SU-DHL-6 (cell line): ENCODE measurements at regions not wholly inside any gene's neighbourhood (a gene's known extent, or its start where the extent isn't known, plus 50 kb on each side); places are given as distances from the start of the nearest gene placed in this dataset.

Experiments
- H2AFZ ChIP-seq: fragments of 200-600 bp; sonication (generic); 2 replicates; pipeline ENCODE4 v1.6.1; 2014; ENCODE audit warnings: low read depth, mild to moderate bottlenecking, moderate library complexity, mixed read lengths, antibody characterized with exemption, low read length; ENCODE audit not compliant: severe bottlenecking
- H3F3A ChIP-seq: fragments of 200-600 bp; shearing (Covaris generic); 2 replicates; pipeline ENCODE4 v1.6.0; 2016; ENCODE audit warnings: antibody characterized with exemption, mild to moderate bottlenecking; ENCODE audit not compliant: insufficient read depth
- H3K27ac ChIP-seq: fragments of 200-600 bp; sonication (generic); 2 replicates; pipeline ENCODE4 v1.5.1; 2016; ENCODE audit warnings: low read depth, mild to moderate bottlenecking, low read length, moderate library complexity, mixed read lengths
- H3K27me3 ChIP-seq: fragments of 200-600 bp; sonication (generic), shearing (Covaris generic); 2 replicates; pipeline ENCODE4 v1.6.0; 2014; ENCODE audit warnings: mild to moderate bottlenecking, low read length
- H3K36me3 ChIP-seq: fragments of 200-600 bp; sonication (generic); 2 replicates; pipeline ENCODE4 v1.6.1; 2014; ENCODE audit warnings: mild to moderate bottlenecking, low read length, mixed read lengths
- H3K4me2 ChIP-seq: fragments of 300-600, 200-600 bp; shearing (Covaris generic), sonication (generic); 2 replicates; pipeline ENCODE4 v1.6.0; 2014; ENCODE audit warnings: low read length, low read depth, mild to moderate bottlenecking; ENCODE audit not compliant: poor library complexity, severe bottlenecking
- H3K4me3 ChIP-seq: fragments of 200-600 bp; sonication (generic); 2 replicates; pipeline ENCODE4 v1.5.1; 2014; ENCODE audit warnings: antibody characterized with exemption, low read length, mild to moderate bottlenecking, mixed read lengths; ENCODE audit not compliant: insufficient read depth, poor library complexity, severe bottlenecking
- H3K79me2 ChIP-seq: fragments of 200-600 bp; sonication (generic); 2 replicates; pipeline ENCODE4 v1.6.1; 2014; ENCODE audit warnings: mild to moderate bottlenecking, low read length, moderate library complexity; ENCODE audit not compliant: insufficient read depth
- H3K9ac ChIP-seq: fragments of 200-600 bp; sonication (generic); 2 replicates; pipeline ENCODE4 v1.7.0; 2014; ENCODE audit warnings: mild to moderate bottlenecking, low read length
- H3K9me2 ChIP-seq: fragments of 200-600 bp; sonication (generic); replicated peaks from 2 replicates; pipeline ENCODE4 v1.6.1; 2014; ENCODE audit warnings: low read length; ENCODE audit not compliant: insufficient read depth
- H3K9me3 ChIP-seq: fragments of 200-600 bp; sonication (generic); 2 replicates; pipeline ENCODE4 v1.6.1; 2014; ENCODE audit warnings: low read length, mixed read lengths; ENCODE audit not compliant: insufficient read depth
- H4K20me1 ChIP-seq: fragments of 200-600 bp; sonication (generic); 2 replicates; pipeline ENCODE4 v1.6.1; 2014; ENCODE audit warnings: low read depth, mild to moderate bottlenecking, antibody characterized with exemption, low read length, moderate library complexity, mixed read lengths
- CTCF ChIP-seq: fragments of 200-600 bp; sonication (generic); IDR thresholded peaks from one replicate; pipeline ENCODE4 v1.5.1; 2017; ENCODE audit warnings: antibody characterized with exemption, mild to moderate bottlenecking, low read length, moderate library complexity; ENCODE audit not compliant: insufficient read depth, poor library complexity, severe bottlenecking
- EZH2phosphoT487 ChIP-seq: fragments of 200-600 bp; sonication (generic), shearing (Covaris generic); conservative IDR thresholded peaks from 2 replicates; pipeline ENCODE4 v1.6.1; 2018; ENCODE audit warnings: mild to moderate bottlenecking, antibody characterized with exemption, low read length, moderate library complexity, mixed read lengths

- no peaks in the 10 kb centered on the region for H3K9me3 ChIP-seq
- no peaks in the 10 kb centered on the region for H3K79me2 ChIP-seq
- no peaks in the 10 kb centered on the region for H3K36me3 ChIP-seq
- no peak overlapping the region for H3K4me2 ChIP-seq
- H3F3A ChIP-seq, result no peaks in the 10 kb centered on the region
- H3K4me3 ChIP-seq, result no peak overlapping the region
- no peak overlapping the region for H2AFZ ChIP-seq
- no peaks in the 10 kb centered on the region for H3K27me3 ChIP-seq
- TF ChIP-seq EZH2phosphoT487, result no peak
- TF ChIP-seq CTCF, result no peak
- H4K20me1 ChIP-seq, result no peaks in the 10 kb centered on the region
- H3K27ac ChIP-seq, result no peak overlapping the region
- no peaks in the 10 kb centered on the region for H3K9me2 ChIP-seq
- no peak overlapping the region for H3K9ac ChIP-seq
Measured at GRCh38 chr7:110372685-110373084, 718.2 kb upstream of the LRRN3 start.

DNA sequence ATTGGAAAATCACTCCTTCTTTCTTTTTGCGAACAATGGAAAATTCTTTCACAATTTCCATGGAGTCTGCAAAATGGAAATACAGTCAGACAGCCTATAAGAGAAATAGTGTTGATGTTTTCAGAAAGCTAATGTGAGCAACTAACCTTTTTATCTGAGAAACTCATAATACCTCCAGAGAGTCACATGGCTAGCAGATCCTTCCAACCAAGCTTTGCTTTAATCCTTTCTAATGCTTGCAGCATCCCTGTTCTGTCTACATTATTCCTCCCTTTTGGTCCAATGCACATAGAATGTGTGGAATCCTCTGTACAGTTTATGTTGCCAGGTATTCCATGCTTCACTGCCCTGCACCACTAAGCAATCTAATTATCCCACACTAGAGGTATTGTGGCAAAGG, 717.5 kb upstream of the LRRN3 start:
- no peak for TF ChIP-seq CTCF
- no peak for TF ChIP-seq EZH2phosphoT487
- no peaks in the 10 kb centered on the region for H3F3A ChIP-seq
- H3K9ac ChIP-seq, result no peak overlapping the region
- H3K36me3 ChIP-seq, result no peaks in the 10 kb centered on the region
- no peak overlapping the region for H3K4me3 ChIP-seq
- H2AFZ ChIP-seq, result no peak overlapping the region
- H3K27me3 ChIP-seq, result no peaks in the 10 kb centered on the region
- no peaks in the 10 kb centered on the region for H4K20me1 ChIP-seq
- no peak overlapping the region for H3K4me2 ChIP-seq
- no peaks in the 10 kb centered on the region for H3K79me2 ChIP-seq
- no peaks in the 10 kb centered on the region for H3K9me2 ChIP-seq
- H3K27ac ChIP-seq, result no peak overlapping the region
- H3K9me3 ChIP-seq, result no peaks in the 10 kb centered on the region

DNA sequence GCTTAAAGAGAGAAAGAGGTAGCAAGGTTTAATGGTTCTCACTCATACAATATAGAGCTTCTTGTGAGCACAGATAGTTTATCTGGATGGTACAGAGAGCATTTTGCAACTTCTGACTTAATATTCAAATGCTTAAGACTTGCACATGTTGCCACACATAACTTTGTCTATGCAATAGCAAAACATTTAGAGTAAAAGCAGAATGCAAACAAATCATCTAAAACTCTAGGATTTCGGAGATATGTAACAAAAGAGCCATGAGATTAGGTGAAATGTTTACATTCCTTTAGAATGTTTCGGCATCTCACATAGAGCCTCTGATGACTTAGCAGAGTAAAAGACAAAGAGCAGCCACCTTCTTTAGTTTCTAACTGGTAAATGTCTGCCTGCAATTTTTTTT, 717.1 kb upstream of the LRRN3 start:
- Histone ChIP-seq H3K9ac (no peak overlapping the region), H3K27ac (no peak overlapping the region), H3K4me3 (no peak overlapping the region), H3K27me3 (no peaks in the 10 kb centered on the region), H2AFZ (no peak overlapping the region), H3K9me3 (no peaks in the 10 kb centered on the region), H3K9me2 (no peaks in the 10 kb centered on the region), H3K79me2 (no peaks in the 10 kb centered on the region), H4K20me1 (no peaks in the 10 kb centered on the region), H3K36me3 (no peaks in the 10 kb centered on the region), H3F3A (no peaks in the 10 kb centered on the region), H3K4me2 (no peak overlapping the region)
- TF ChIP-seq EZH2phosphoT487 (no peak), CTCF (no peak)

DNA sequence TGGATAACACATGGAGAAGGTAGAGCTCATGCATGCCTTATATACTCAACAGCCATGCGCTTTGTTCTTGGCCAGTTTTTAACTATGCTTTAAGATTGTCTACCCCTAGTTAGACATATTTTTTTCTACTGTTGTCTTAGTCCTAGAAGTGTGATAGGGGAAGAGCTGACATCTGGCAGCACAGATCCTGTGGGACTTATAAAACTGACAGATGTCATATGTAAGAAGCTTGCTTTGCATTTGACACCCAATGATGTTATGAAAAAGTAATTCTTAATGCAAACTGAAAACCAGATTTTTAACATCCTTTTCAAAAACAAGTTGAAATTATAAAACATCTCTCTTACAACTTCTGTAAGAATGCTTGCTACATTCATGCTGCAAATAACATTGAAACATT, 715.9 kb upstream of the LRRN3 start:
- Histone ChIP-seq H3K79me2 (no peaks in the 10 kb centered on the region), H3K9me3 (no peaks in the 10 kb centered on the region), H3K27me3 (no peaks in the 10 kb centered on the region), H3K9me2 (no peaks in the 10 kb centered on the region), H3K4me2 (no peak overlapping the region), H4K20me1 (no peaks in the 10 kb centered on the region), H3K9ac (no peak overlapping the region), H3F3A (no peaks in the 10 kb centered on the region), H2AFZ (no peak overlapping the region), H3K27ac (no peak overlapping the region), H3K4me3 (no peak overlapping the region), H3K36me3 (no peaks in the 10 kb centered on the region)
- TF ChIP-seq CTCF, result no peak
- no peak for TF ChIP-seq EZH2phosphoT487
